ENCODE measurements at regions not wholly inside any gene's neighbourhood (a gene's known extent, or its start where the extent isn't known, plus 50 kb on each side); places are given as distances from the start of the nearest gene placed in this dataset.
"Not testable (repeated sequence)": the region's sequence is repeated elsewhere in the genome, so short reads cannot be mapped to it uniquely, and the experiment has no call there.

DNA sequence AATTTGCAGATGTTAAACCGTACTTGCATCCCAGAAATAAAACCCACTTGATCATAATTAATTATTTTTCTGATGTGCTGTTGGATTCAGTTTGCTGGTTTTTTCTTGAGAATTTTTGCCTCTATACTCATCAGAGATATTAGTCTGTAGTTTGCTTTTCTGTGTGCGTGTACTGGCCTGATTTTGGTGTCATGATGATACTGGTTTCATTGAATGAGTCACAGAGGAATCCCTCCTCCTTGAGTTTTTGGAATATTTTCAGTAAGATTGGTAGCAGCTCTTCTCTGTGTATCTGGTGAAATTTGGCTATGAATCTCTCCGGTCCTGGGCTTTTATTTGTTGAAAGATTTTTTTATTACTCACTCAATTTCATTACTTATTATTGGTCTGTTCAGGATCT is 100.4 kb upstream of the PMCH start:
- Histone ChIP-seq H3K27ac (ENCODE audit: low read depth, low read length) (no peak overlapping the region), H3K36me3 (ENCODE audit: insufficient read depth, low read length) (no peaks in the 10 kb centered on the region), H3K9me3 (ENCODE audit: control insufficient read depth in 1 of 2, low read length in 2 of 2) (peaks cover 0 to 5% of the 10 kb centered on the region in 2 donors), H3K4me1 (ENCODE audit: insufficient read depth, low read length) (no peaks in the 10 kb centered on the region), H3K4me3 (ENCODE audit: low read length in 2 of 2) (no peak overlapping the region), H3K27me3 (ENCODE audit: insufficient read depth, low read length) (no peaks in the 10 kb centered on the region)
- POLR2A ChIA-PET (ENCODE audit: partially characterized antibody) = no interaction called here
- no peak for DNase-seq
- intact Hi-C loops (cut with micrococcal nuclease) = no loop called here
- Mint-ChIP-seq H3K4me1 (no peaks in the 10 kb centered on the region), H3K36me3 (no peaks in the 10 kb centered on the region), H3K9me3 (peaks cover 0 to 17% (median 11%) of the 10 kb centered on the region in 8 donors), H3K27me3 (peaks cover 0 to 1% of the 10 kb centered on the region in 2 donors), H3K4me3 (no peak overlapping the region), H3K27ac (no peak overlapping the region)
- CTCF ChIA-PET (ENCODE audit: partially characterized antibody) = no interaction called here

DNA sequence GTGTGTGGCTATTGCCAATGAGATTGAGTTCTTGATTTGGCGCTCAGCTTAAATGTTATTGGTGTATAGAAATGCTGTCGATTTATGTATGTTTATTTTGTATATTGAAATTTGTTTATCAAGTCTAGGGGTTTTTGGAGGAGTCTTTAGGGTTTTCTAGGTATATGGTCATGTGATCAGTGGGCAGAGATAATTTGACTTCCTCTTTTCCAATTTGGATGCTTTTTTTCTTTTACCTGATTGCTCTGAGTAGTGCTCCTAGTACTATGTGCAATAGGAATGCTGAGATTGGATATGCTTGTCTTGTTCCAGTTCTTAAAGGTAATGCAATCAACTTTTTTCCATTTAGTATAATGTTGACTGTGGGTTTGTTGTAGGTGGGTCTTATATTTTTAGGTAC is 99.8 kb upstream of the PMCH start:
- CTCF ChIA-PET (ENCODE audit: partially characterized antibody) = no interaction called here
- Mint-ChIP-seq H3K27me3 (peaks cover 0 to 1% of the 10 kb centered on the region in 2 donors), H3K27ac (no peak overlapping the region), H3K4me3 (no peak overlapping the region), H3K9me3 (peaks cover 0 to 14% (median 9%) of the 10 kb centered on the region in 8 donors), H3K4me1 (no peaks in the 10 kb centered on the region), H3K36me3 (no peaks in the 10 kb centered on the region)
- H3K27ac ChIP-seq (ENCODE audit: low read depth, low read length) = no peak overlapping the region
- no peaks in the 10 kb centered on the region for H3K27me3 ChIP-seq (ENCODE audit: insufficient read depth, low read length)
- no peaks in the 10 kb centered on the region for H3K4me1 ChIP-seq (ENCODE audit: insufficient read depth, low read length)
- H3K4me3 ChIP-seq (ENCODE audit: low read length in 2 of 2) = no peak overlapping the region
- H3K36me3 ChIP-seq (ENCODE audit: insufficient read depth, low read length) = no peaks in the 10 kb centered on the region
- peaks cover 0 to 5% of the 10 kb centered on the region in 2 donors for H3K9me3 ChIP-seq (ENCODE audit: control insufficient read depth in 1 of 2, low read length in 2 of 2)
- intact Hi-C loops (cut with micrococcal nuclease) = no loop called here
- POLR2A ChIA-PET (ENCODE audit: partially characterized antibody) = no interaction called here
- no peak for DNase-seq

DNA sequence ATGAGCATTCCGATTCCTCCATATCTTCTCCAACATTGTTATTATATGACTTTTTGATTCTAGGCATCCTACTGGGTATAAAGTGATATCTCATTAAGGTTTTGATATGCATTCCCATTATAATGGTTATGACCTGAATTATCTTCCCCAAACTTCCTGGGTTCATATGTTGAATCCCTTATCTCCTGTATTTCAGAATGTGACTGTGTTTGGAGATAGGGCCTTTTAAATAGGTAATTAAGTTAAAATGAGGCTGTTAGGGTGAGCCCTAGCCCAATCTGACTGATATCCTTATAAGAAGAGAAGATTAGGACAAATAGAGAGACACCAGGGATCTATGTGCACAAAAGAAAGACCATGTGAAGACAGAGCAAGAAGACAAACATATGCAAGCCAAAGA is 96.9 kb upstream of the PMCH start:
- no peaks in the 10 kb centered on the region for H3K9me3 ChIP-seq (ENCODE audit: control insufficient read depth in 1 of 2, low read length in 2 of 2)
- ChIA-PET CTCF (ENCODE audit: partially characterized antibody) (no interaction called here), POLR2A (ENCODE audit: partially characterized antibody) (no interaction called here)
- no peaks in the 10 kb centered on the region for H3K36me3 Mint-ChIP-seq
- no peak for DNase-seq
- no peaks in the 10 kb centered on the region for H3K27me3 ChIP-seq (ENCODE audit: insufficient read depth, low read length)
- peaks cover 0 to 1% of the 10 kb centered on the region in 2 donors for H3K27me3 Mint-ChIP-seq
- no peak overlapping the region for H3K4me3 ChIP-seq (ENCODE audit: low read length in 2 of 2)
- intact Hi-C loops (cut with micrococcal nuclease) = no loop called here
- H3K27ac ChIP-seq (ENCODE audit: low read depth, low read length) = no peak overlapping the region
- H3K36me3 ChIP-seq (ENCODE audit: insufficient read depth, low read length) = no peaks in the 10 kb centered on the region
- peaks cover 0 to 12% (median 5%) of the 10 kb centered on the region in 8 donors for H3K9me3 Mint-ChIP-seq
- H3K4me1 ChIP-seq (ENCODE audit: insufficient read depth, low read length) = no peaks in the 10 kb centered on the region
- H3K4me1 Mint-ChIP-seq = no peaks in the 10 kb centered on the region
- H3K27ac Mint-ChIP-seq = no peak overlapping the region
- no peak overlapping the region for H3K4me3 Mint-ChIP-seq

DNA sequence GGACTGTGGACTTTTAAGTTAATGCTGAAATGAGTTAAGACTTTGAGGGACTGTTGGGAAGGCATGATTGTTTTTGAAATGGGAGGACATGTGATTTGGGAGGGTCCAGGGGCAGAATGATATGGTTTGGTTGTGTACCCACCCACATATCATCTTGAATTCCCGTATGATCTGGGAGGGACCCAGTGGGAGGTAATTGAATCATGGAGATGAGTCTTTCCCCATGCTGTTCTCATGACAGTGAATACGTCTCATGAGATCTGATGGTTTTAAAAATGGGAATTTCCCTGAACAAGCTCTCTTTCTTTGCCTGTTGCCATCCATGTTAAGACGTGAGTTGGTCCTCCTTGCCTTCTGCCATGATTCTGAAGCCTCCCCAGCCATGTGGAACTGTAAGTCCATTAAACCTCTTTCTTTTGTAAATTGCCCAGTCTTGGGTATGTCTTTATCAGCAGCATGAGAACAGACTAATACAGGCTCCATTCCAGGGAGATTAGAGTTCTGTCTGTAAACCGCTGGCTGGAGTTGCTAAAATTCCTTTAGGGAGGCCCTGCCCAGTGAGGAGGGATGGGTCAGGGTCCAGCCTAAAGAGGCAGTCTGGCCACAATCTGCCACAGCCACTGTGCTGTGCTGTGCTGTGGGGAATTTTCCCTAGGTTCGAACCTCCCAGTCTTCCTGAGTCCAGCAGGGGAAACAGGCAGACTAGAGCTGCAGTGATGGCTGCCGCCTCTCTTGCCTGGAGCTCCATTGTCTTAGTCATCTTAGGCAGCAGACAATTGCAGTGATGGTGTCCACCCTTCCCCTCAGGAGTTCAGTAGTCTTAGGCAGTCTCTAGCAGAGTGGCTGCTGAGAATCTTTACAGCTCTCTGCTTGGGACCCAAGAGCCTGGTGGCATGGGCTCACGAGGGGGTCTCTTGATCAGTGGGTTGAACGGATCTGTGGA is 94.1 kb upstream of the PMCH start:
- POLR2A ChIA-PET (ENCODE audit: partially characterized antibody); intact Hi-C loops (cut with micrococcal nuclease); H3K27ac Mint-ChIP-seq; H3K4me3 ChIP-seq (ENCODE audit: low read length in 2 of 2); H3K9me3 ChIP-seq (ENCODE audit: control insufficient read depth in 1 of 2, low read length in 2 of 2); H3K4me3 Mint-ChIP-seq; H3K27ac ChIP-seq (ENCODE audit: low read depth, low read length); DNase-seq; H3K27me3 ChIP-seq (ENCODE audit: insufficient read depth, low read length); H3K36me3 Mint-ChIP-seq; H3K36me3 ChIP-seq (ENCODE audit: insufficient read depth, low read length); H3K4me1 ChIP-seq (ENCODE audit: insufficient read depth, low read length); H3K4me1 Mint-ChIP-seq; H3K27me3 Mint-ChIP-seq; CTCF ChIA-PET (ENCODE audit: partially characterized antibody): not testable (repeated sequence)
- H3K9me3 Mint-ChIP-seq = peaks cover 0 to 11% (median 4%) of the 10 kb centered on the region in 8 donors

DNA sequence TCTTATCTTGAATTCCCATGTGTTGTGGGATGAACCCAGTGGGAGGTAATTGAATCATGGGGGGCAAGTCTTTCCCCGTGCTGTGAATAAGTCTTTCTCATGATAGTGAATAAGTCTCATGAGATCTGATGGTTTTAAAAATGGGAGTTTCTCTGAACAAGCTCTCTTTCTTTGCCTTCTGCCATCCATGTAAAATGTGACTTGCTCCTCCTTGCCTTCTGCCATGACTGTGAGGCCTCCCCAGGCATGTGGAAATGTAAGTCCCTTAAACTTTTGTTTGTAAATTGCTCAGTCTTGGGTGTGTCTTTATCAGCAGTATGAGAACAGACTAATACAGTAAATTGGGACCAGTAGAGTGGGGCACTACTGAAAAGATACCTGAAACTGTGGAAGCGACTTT is 92.1 kb upstream of the PMCH start:
- H3K4me1 Mint-ChIP-seq; intact Hi-C loops (cut with micrococcal nuclease); H3K27ac Mint-ChIP-seq; H3K9me3 ChIP-seq (ENCODE audit: control insufficient read depth in 1 of 2, low read length in 2 of 2); POLR2A ChIA-PET (ENCODE audit: partially characterized antibody); H3K4me3 Mint-ChIP-seq; H3K36me3 ChIP-seq (ENCODE audit: insufficient read depth, low read length); H3K27me3 ChIP-seq (ENCODE audit: insufficient read depth, low read length); CTCF ChIA-PET (ENCODE audit: partially characterized antibody); DNase-seq; H3K4me1 ChIP-seq (ENCODE audit: insufficient read depth, low read length); H3K27me3 Mint-ChIP-seq; H3K36me3 Mint-ChIP-seq; H3K27ac ChIP-seq (ENCODE audit: low read depth, low read length); H3K4me3 ChIP-seq (ENCODE audit: low read length in 2 of 2): not testable (repeated sequence)
- peaks cover 0 to 11% (median 4%) of the 10 kb centered on the region in 8 donors for H3K9me3 Mint-ChIP-seq

DNA sequence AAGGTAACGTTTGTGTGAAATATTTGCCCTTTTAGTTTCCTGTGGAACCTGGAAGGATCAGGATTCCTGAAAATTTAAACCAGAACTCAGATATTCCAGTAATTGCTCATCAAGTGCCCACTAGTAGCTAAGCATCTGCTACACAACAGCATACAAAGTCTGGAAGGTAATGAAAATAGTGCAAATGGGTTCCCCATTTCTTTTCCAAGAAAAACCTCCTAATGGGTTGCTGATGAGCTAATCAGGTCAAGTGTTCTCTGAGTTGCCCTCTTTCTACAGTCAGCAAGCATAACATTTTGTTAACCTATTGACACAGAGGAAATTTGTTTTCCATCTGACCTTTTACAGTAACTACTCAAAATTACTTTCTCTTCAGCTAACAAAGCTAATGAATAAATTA is 83.6 kb upstream of the PMCH start:
- Histone ChIP-seq H3K27ac (ENCODE audit: low read depth, low read length) (no peak overlapping the region), H3K4me3 (ENCODE audit: low read length in 2 of 2) (no peak overlapping the region), H3K9me3 (ENCODE audit: control insufficient read depth in 1 of 2, low read length in 2 of 2) (no peaks in the 10 kb centered on the region), H3K36me3 (ENCODE audit: insufficient read depth, low read length) (no peaks in the 10 kb centered on the region), H3K27me3 (ENCODE audit: insufficient read depth, low read length) (no peaks in the 10 kb centered on the region), H3K4me1 (ENCODE audit: insufficient read depth, low read length) (no peaks in the 10 kb centered on the region)
- peaks cover 0 to 2% of the 10 kb centered on the region in 2 donors for H3K27me3 Mint-ChIP-seq
- H3K36me3 Mint-ChIP-seq = no peaks in the 10 kb centered on the region
- no peak overlapping the region for H3K4me3 Mint-ChIP-seq
- H3K27ac Mint-ChIP-seq = no peak overlapping the region
- peaks cover 0 to 5% (median 0%) of the 10 kb centered on the region in 8 donors for H3K9me3 Mint-ChIP-seq
- CTCF ChIA-PET (ENCODE audit: partially characterized antibody) = no interaction called here
- H3K4me1 Mint-ChIP-seq = no peaks in the 10 kb centered on the region
- intact Hi-C loops (cut with micrococcal nuclease) = no loop called here
- DNase-seq = no peak
- POLR2A ChIA-PET (ENCODE audit: partially characterized antibody) = no interaction called here

DNA sequence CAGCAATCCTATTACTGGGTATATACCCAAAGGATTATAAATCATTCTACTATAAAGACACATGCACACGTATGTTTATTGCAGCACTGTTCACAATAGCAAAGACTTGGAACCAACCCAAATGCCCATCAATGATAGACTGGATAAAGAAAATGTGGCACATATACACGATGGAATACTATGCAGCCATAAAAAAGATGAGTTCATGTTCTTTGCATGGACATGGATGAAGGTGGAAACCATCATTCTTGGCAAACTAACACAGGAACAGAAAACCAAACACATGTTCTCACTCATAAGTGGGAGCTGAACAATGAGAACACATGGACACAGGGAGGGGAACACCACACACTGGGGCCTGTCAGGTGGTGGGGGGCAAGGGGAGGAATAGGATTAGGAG is 58.1 kb upstream of the PMCH start:
- H3K9me3 ChIP-seq (ENCODE audit: control insufficient read depth in 1 of 2, low read length in 2 of 2); H3K36me3 Mint-ChIP-seq; H3K36me3 ChIP-seq (ENCODE audit: insufficient read depth, low read length); H3K4me1 Mint-ChIP-seq; H3K27me3 ChIP-seq (ENCODE audit: insufficient read depth, low read length); intact Hi-C loops (cut with micrococcal nuclease); H3K4me3 Mint-ChIP-seq; H3K4me1 ChIP-seq (ENCODE audit: insufficient read depth, low read length); H3K27ac Mint-ChIP-seq; DNase-seq; POLR2A ChIA-PET (ENCODE audit: partially characterized antibody); CTCF ChIA-PET (ENCODE audit: partially characterized antibody); H3K27ac ChIP-seq (ENCODE audit: low read depth, low read length); H3K4me3 ChIP-seq (ENCODE audit: low read length in 2 of 2); H3K27me3 Mint-ChIP-seq: not testable (repeated sequence)
- peaks cover 4 to 18% (median 11%) of the 10 kb centered on the region in 8 donors for H3K9me3 Mint-ChIP-seq
